ENCODE measurements at regions not wholly inside any gene's neighbourhood (a gene's known extent, or its start where the extent isn't known, plus 50 kb on each side); places are given as distances from the start of the nearest gene placed in this dataset.

GRCh38 chr4:8682296-8682695, 89.7 kb downstream of the CPZ start:
- no peak for TF ChIP-seq POLR2A (IDR thresholded peaks at IDR 0.05)
- TF ChIP-seq CTCF (IDR thresholded peaks at IDR 0.05) = no peak

All from stomach (tissue), 4 donors.